ENCODE measurements at regions not wholly inside any gene's neighbourhood (a gene's known extent, or its start where the extent isn't known, plus 50 kb on each side); places are given as distances from the start of the nearest gene placed in this dataset.

DNA sequence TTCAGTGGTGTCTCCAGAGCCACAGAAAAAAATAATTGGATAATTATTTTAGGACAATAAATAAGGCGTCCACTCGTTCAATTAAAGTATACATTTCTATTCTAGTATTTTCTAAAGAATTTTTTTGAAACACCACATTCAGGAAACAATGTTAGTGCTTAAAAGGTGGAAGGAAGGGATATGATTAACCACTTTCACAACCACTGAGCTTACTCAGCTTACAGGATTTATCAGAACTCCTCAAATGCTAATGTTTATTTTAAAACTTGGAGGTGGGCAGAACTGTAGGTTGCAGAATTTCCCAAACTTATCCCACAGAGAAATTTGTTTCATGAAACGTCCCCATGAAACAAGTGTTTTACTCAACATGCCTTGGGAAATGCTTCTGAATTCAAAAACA is 54.3 kb upstream of the MAGEB2 start:
- DNase-seq (ENCODE audit: low spot score), result no peak

Data from RKO (cell line).